MM.1S (cell line): ENCODE measurements at regions not wholly inside any gene's neighbourhood (a gene's known extent, or its start where the extent isn't known, plus 50 kb on each side); places are given as distances from the start of the nearest gene placed in this dataset.

Source experiments
- DNase-seq: peaks from one replicate; pipeline ENCODE4 v3.0.0-alpha.2; 2015
- H2AFZ ChIP-seq: fragments of 300-600 bp; sonication (generic); 2 replicates; pipeline ENCODE4 v1.6.0; 2016; ENCODE audit warnings: antibody characterized with exemption, low read length
- H3F3A ChIP-seq: fragments of 300-600 bp; sonication (generic); 2 replicates; pipeline ENCODE4 v1.6.1; 2016; ENCODE audit warnings: mild to moderate bottlenecking, antibody characterized with exemption, low read length, moderate library complexity, mixed read lengths; ENCODE audit not compliant: insufficient read depth
- H3K27ac ChIP-seq: fragments of 300-600 bp; sonication (generic); 2 replicates; pipeline ENCODE4 v1.5.1; 2016; ENCODE audit warnings: mild to moderate bottlenecking, low read length
- H3K27me3 ChIP-seq: fragments of 300-600 bp; sonication (generic); replicated peaks from 2 replicates; pipeline ENCODE4 v1.6.0; 2016; ENCODE audit warnings: low read length; ENCODE audit not compliant: insufficient read depth
- H3K36me3 ChIP-seq: fragments of 300-600 bp; sonication (generic); replicated peaks from 2 replicates; pipeline ENCODE4 v1.6.1; 2016; ENCODE audit warnings: mild to moderate bottlenecking, low read length, mixed read lengths; ENCODE audit not compliant: insufficient read depth
- H3K4me1 ChIP-seq: fragments of 300-600 bp; sonication (generic); 2 replicates; pipeline ENCODE4 v1.6.1; 2016; ENCODE audit warnings: low read length, mixed read lengths
- H3K4me2 ChIP-seq: fragments of 300-600 bp; sonication (generic); 2 replicates; pipeline ENCODE4 v1.6.0; 2016; ENCODE audit warnings: low read depth, low read length
- H3K4me3 ChIP-seq: fragments of 300-600 bp; sonication (generic); 2 replicates; pipeline ENCODE4 v1.5.1; 2016; ENCODE audit warnings: low read length, mixed read lengths
- H3K79me2 ChIP-seq: fragments of 300-600 bp; sonication (generic); 2 replicates; pipeline ENCODE4 v1.6.1; 2016; ENCODE audit warnings: mixed run types, low read length, mixed read lengths
- H3K9ac ChIP-seq: fragments of 300-600 bp; sonication (generic); 2 replicates; pipeline ENCODE4 v1.6.1; 2016; ENCODE audit warnings: low read length, mixed read lengths
- H3K9me2 ChIP-seq: fragments of 300-600 bp; sonication (generic); replicated peaks from 2 replicates; pipeline ENCODE4 v1.6.1; 2016; ENCODE audit warnings: mild to moderate bottlenecking, low read length, mixed read lengths; ENCODE audit not compliant: insufficient read depth
- H3K9me3 ChIP-seq: fragments of 300-600 bp; sonication (generic); replicated peaks from 2 replicates; pipeline ENCODE4 v1.6.1; 2016; ENCODE audit warnings: mild to moderate bottlenecking, low read length, mixed read lengths; ENCODE audit not compliant: insufficient read depth
- H4K20me1 ChIP-seq: fragments of 300-600 bp; sonication (generic); 2 replicates; pipeline ENCODE4 v1.6.1; 2016; ENCODE audit warnings: mild to moderate bottlenecking, low read length, moderate library complexity, mixed read lengths; ENCODE audit not compliant: insufficient read depth
- CTCF ChIP-seq: fragments of 300-600 bp; sonication (generic); IDR thresholded peaks from 2 replicates; pipeline ENCODE4 v1.5.1; 2016; ENCODE audit warnings: antibody characterized with exemption, low read length, mixed read lengths
- EZH2 ChIP-seq: fragments of 300-600 bp; sonication (generic); optimal IDR thresholded peaks from 2 replicates; pipeline ENCODE3; 2017; ENCODE audit warnings: low read depth, mild to moderate bottlenecking, antibody characterized with exemption, low read length, mixed read lengths
- EZH2phosphoT487 ChIP-seq: fragments of 300-600 bp; sonication (generic); IDR thresholded peaks from 2 replicates; pipeline ENCODE4 v1.6.1; 2018; ENCODE audit warnings: antibody characterized with exemption, low read length

- H3K4me1 ChIP-seq: no peaks in the 10 kb centered on the region
- H3K27ac ChIP-seq: no peak overlapping the region
- no peak overlapping the region for H3K9ac ChIP-seq
- H3F3A ChIP-seq: no peaks in the 10 kb centered on the region
- no peak for DNase-seq
- no peak overlapping the region for H2AFZ ChIP-seq
- no peaks in the 10 kb centered on the region for H3K79me2 ChIP-seq
- no peaks in the 10 kb centered on the region for H3K27me3 ChIP-seq
- TF ChIP-seq CTCF (no peak), EZH2 (no peak), EZH2phosphoT487 (no peak)
- H3K9me2 ChIP-seq: no peaks in the 10 kb centered on the region
- H3K4me3 ChIP-seq: no peak overlapping the region
- no peaks in the 10 kb centered on the region for H3K36me3 ChIP-seq
- H3K4me2 ChIP-seq: no peak overlapping the region
- no peaks in the 10 kb centered on the region for H3K9me3 ChIP-seq
- no peaks in the 10 kb centered on the region for H4K20me1 ChIP-seq
Measured at GRCh38 chr15:31805090-31805662, 225.1 kb upstream of the CHRNA7 start.

- no peak overlapping the region for H3K27ac ChIP-seq
- no peaks in the 10 kb centered on the region for H3F3A ChIP-seq
- DNase-seq: no peak
Measured at GRCh38 chr15:31806106-31806505, 224.2 kb upstream of the CHRNA7 start.

GRCh38 chr15:31811641-31812040 is 218.7 kb upstream of the CHRNA7 start:
- H3K4me3 ChIP-seq: no peak overlapping the region
- H3K36me3 ChIP-seq: no peaks in the 10 kb centered on the region
- no peak for DNase-seq
- no peaks in the 10 kb centered on the region for H3K27me3 ChIP-seq
- H3K9me3 ChIP-seq: no peaks in the 10 kb centered on the region
- H3F3A ChIP-seq: no peaks in the 10 kb centered on the region
- no peak overlapping the region for H3K4me2 ChIP-seq
- no peaks in the 10 kb centered on the region for H3K9me2 ChIP-seq
- no peak overlapping the region for H3K27ac ChIP-seq
- H4K20me1 ChIP-seq: no peaks in the 10 kb centered on the region
- no peak overlapping the region for H2AFZ ChIP-seq
- H3K4me1 ChIP-seq: no peaks in the 10 kb centered on the region
- H3K9ac ChIP-seq: no peak overlapping the region
- TF ChIP-seq EZH2phosphoT487: no peak
- TF ChIP-seq CTCF: no peak
- TF ChIP-seq EZH2: no peak
- no peaks in the 10 kb centered on the region for H3K79me2 ChIP-seq

More at GRCh38 chr15:31806106-31806505, 224.2 kb upstream of the CHRNA7 start:
- no peaks in the 10 kb centered on the region for H3K9me2 ChIP-seq
- no peak for TF ChIP-seq EZH2phosphoT487
- no peak for TF ChIP-seq CTCF
- TF ChIP-seq EZH2: no peak
- H3K4me3 ChIP-seq: no peak overlapping the region
- H3K79me2 ChIP-seq: no peaks in the 10 kb centered on the region
- no peaks in the 10 kb centered on the region for H3K36me3 ChIP-seq
- H3K9ac ChIP-seq: no peak overlapping the region
- no peak overlapping the region for H2AFZ ChIP-seq
- no peaks in the 10 kb centered on the region for H3K27me3 ChIP-seq
- H3K9me3 ChIP-seq: no peaks in the 10 kb centered on the region
- H3K4me1 ChIP-seq: no peaks in the 10 kb centered on the region
- H4K20me1 ChIP-seq: no peaks in the 10 kb centered on the region
- H3K4me2 ChIP-seq: no peak overlapping the region
